GM21447 (cell line): ENCODE measurements at regions not wholly inside any gene's neighbourhood (a gene's known extent, or its start where the extent isn't known, plus 50 kb on each side); places are given as distances from the start of the nearest gene placed in this dataset.
"Not testable (repeated sequence)": the region's sequence is repeated elsewhere in the genome, so short reads cannot be mapped to it uniquely, and the experiment has no call there.

ENCODE experiments used
- ATAC-seq: cut with Tn5 transposase; IDR thresholded peaks from one replicate; pipeline ENCODE4 v1.9.1; 2021; ENCODE audit not compliant: unreplicated experiment

DNA sequence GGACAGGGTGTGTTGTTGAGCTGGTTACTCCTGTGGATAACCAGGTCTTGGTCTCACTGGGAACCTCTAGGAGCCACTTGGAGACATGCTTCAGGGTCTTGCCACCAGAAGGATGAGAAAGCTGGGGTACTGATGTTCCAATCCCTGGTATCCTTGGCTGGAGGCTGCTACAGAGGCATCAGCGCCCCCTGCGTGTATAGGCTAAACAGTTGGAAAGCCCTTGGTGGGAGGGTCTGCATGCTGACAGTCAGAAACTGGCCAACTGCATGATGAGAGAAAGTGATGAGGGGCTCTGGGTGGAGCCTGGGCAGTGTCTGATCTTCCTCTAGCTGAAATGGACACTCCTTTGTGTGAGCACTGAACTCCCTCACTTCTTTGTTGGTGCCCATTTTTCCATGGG lies 536.9 kb downstream of the XYLT1 start:
- no peak for ATAC-seq

DNA sequence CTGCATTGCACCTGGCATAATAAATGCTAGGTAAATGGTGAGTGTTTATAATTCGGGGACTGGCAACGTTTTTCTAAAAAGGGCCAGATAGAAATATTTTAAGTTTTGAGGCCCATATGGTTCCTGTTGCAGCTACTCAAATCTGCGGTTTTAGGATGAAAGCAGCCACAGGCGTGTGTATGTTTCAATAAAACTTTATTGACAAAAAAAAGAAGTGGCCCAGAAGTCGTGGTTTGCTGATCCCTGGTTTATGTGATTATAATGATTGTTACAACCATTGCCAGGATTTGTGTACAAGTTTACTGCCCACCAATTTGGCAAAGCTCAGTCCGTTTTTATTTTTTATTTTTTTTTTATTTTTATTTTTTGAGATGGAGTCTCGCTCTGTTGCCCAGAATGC lies 536.1 kb downstream of the XYLT1 start:
- no peak for ATAC-seq

DNA sequence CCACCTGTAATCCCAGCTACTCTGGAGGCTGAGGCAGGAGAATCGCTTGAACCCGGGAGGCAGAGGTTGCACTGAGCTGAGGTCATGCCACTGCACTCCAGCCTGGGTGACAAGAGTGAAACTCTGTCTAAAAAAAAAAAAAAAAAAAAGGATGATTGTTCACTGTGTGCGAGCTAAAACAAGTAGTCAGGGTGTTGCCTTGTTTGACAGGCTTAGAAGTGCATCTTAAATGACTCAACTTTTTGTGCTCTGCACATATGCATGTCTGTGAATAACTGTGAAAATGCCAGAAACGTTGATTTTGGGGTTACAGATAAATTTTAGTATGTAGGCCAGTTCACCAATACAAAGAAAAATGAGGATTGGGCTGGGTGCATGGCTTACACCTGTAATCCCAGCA lies 534.9 kb downstream of the XYLT1 start:
- ATAC-seq: not testable (repeated sequence)

DNA sequence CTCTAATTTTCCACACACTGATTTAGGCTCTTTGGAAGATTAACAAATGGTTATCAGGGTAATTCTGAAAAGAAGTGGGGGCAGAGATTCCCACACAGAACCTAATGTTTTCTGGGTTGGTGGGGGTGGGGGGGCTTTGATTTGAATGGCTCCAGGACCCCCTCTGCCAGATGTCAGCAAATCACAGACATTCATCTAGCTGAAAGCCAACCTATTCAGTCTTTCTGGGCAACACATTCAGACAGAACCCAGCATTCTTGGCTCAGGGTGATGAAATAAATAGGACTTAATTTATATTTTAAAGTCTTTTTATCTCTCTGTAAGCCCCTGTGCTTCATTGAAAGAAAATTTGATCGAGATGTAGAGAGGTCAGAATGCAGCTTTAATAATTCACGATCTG lies 533.2 kb downstream of the XYLT1 start:
- ATAC-seq: no peak

DNA sequence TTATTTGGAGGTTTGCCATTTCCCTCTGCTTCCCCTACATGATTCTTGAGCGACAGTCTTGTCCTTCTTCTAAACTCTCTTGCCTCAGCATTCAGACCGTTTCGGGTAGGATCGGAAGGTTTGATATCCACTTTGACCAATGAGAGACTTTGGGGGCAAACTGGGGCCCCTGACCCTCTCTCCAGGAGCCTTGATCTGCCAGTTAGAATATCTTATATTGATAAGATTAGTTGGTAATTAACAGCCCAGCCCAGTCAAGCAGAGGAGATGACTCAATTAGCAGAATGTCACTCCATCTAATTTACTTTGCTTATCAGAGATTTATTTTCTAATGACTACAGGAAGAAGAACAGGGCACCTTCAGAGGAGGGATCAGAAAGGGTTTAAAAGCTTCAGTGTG lies 532.8 kb downstream of the XYLT1 start:
- no peak for ATAC-seq

DNA sequence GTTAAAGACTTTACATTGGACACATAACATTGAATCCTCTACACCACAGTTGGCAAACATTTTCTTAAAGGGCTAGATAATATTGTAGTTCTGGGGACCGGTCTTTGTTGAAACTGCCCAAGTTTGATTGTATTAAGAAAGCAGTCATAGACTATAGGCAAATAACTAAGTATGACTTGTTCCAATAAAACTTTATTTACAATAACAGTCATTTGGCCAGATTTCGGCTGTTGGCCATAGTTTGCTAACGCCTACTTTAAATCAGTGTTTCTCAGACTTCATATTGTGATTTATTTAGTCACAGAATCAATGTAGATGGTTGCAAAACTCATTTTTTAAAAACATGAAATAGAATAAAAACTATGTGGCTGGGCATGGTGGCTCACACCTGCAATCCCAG lies 531.8 kb downstream of the XYLT1 start:
- ATAC-seq: no peak

DNA sequence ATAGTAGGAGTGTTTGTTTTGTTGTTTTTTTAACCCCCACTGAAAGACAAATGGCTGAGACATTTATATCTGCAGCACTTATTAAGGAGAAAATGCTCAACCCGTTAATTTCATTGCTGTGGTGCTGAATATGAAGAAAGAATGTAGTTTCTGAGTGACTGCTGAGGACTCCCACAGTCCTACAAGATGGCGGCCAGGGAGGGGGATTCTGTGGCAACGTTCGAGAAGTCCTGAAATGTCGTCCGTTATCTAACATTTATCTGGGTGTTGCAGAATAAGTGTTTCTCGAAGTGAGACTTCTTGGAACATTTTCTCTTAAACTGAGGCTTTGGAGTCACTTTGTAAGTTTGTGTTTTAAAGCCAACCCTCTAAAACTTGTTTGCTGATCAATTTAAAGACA lies 530.4 kb downstream of the XYLT1 start:
- no peak for ATAC-seq

DNA sequence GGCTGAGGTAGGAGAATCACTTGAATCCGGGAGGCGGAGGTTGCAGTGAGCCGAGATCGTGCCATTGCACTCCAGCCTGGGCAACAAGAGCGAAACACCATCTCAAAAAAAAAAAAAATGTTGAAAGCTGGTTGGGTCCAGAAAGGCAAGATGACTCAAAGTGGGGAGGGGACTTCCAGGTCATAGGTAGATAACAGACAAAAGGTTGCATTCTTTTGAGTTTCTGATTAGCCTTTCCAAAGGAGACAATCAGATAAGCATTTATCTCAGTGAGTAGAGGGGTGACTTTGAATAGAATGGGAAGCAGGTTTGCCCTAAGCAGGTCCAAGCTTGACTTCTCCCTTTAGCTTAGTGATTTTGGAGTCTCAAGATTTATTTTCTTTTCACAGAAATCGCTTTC lies 527.9 kb downstream of the XYLT1 start:
- not testable (repeated sequence) for ATAC-seq

DNA sequence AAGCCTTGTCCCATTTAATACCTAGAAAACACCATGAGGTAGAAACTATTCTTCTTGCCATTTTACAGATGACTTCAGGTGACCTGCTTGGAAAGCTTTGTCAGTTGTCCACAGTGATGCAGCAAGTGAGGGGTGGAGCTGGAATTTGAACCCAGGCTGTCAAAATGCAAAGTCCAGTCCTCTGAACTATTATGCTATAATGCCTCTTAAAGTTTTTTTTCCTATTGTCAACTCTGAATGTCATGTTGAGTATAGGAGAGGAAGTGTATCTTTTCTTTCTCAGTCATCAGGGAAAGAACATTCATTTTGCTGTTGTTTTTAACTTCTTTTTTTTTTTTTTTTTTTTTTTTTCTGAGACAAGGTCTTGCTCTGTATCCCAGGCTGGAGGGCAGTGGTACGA lies 525.6 kb downstream of the XYLT1 start:
- ATAC-seq: no peak

DNA sequence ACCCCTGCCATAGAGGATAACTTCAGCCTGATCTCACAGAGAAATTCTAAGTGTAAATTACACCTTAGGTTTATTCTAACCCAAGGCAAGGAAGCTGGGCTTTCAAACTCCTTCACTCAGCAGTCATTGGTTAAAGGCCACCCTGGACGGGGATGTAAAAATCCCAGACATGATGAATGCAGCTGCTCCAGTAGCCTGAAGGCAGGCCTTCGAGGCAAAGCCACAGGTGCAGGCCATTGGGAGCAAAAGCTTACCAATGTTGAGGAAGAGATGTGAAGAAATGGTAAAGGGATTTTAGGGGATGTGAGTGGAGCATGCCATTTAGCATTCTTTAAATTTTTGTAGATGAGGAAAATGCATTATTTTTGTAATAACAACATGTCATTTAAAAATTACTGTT lies 514.4 kb downstream of the XYLT1 start:
- no peak for ATAC-seq

DNA sequence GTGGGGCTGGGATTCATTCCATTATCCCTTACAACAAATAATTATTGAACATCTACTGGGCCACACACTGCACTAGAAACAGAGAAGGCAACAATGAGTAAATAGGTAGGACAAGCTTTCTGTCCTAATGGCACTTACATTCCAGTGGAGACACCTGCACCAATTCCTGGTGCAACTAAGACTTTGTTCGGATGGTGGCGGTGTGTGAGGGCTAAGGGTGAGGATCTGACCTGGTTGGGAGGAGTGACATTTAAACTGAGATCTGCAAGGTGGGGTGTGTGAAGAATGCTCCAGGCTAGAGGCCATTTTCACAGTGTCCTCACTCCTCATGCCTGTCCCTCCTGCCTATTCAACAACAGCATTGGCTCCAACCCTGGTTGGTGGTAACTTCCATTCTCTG lies 510.0 kb downstream of the XYLT1 start:
- no peak for ATAC-seq

DNA sequence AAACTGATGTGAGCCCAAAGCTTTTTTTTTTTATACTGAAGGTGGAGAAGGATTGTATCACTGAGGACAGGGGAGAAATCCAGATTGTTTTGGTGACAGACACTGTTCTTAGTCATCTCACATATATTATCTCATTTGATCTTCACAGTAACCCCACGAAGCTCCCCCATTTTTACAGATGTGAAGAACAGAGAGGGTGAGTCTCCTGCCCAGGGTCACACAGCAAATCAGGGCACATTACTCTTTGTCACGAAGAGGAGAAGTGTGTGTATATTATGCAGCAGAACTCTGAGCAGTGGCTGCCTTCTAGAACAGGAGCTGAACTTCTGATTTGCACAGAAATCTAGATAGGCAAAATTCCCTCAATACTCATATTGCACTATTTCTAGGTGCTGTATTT lies 504.3 kb downstream of the XYLT1 start:
- no peak for ATAC-seq

DNA sequence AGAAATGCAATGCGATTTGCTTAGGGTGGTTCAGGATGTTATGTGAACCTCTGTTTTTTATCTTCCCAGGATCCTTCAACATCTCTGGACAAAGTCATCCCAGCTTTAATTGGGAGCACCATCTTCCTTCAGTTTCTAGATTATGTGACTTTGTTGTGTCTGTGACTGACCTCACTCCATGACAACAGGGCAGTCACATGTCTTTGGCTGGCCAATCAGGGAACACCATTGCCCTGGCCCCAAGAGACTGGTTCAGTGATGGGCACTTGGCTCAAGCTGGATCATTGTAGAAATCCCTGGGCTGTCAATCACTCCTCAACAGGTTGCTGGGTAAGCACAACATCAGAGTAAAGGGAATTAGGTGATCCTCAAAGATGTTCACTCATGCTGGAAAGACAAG lies 499.7 kb downstream of the XYLT1 start:
- ATAC-seq: no peak

DNA sequence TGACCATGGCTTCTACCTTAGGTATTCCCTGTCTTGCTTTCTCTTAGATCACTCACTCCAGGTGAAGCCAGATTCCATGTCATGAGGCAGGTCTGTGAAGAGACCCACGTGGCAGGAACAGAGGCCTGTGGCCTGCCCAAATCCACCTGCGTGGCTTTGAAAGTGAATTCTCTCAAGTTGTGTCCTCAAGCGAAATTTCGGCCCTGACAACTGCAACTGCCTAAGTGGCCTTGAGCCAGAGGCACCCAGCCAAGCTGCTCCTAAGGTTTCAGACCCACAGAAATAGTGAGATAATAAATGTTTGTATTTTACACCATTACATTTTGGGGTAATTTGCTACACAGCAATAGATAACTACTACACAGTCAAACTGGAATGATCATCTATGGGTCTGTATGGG lies 497.9 kb downstream of the XYLT1 start:
- ATAC-seq: no peak

DNA sequence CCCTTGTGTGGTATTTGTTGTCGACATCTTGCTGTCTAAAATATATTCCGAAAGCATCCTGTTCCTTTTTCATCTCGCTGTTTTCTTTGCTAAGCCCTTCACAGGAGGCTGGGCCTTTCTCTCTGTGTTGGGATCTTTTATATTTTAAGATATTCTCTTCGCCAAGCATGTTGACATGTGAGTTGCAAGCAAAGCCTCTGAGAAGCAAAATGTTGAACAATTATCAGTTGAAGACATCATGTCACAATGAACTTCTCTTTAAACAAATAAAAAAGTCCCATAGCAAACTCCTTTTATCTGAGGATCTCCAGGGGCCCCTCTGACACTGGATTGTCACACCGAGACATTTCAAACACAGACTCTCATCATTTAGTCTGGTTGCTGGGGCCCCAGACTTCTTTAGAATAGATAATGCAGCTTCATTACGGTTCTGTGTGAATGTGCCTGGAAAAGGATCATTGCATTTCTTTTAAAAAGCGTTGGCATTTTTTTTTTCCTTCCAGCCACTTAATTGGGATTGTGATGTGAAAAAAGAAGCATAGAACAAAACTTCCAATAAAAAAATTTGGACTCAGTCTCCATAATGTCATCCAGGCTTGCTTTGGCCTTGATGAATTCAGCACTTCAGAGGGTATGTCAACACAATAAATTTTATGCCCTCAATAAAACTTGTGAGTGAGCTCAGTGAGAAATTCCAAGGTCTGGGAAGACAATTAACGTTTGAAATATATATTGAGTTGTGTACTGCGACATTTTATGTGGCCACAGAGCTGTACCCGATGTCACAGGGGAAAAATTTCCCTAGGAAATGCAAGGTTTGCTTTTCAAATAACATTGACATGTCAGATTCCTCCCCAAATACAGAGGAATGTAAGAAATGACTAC lies 496.8 kb downstream of the XYLT1 start:
- no peak for ATAC-seq

DNA sequence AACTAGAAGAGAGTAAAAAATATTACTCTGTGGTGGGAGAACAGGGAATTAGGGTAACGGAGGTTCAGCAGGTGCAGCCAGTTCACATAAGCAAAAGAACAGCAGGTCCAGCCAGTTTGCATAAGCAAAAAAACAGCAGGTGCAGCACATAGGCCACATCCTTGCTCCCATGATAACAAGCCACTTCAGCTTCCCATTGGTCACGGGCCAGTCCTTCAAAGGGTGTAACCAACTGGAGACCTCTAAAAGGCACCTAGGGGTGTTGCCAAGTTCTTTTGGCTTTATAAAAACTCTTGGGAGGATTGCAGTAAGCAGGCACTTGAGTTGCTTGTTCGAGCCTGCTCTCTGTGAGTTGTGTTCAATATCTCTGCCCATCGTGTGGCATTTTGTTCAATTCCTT lies 488.1 kb downstream of the XYLT1 start:
- ATAC-seq: no peak

DNA sequence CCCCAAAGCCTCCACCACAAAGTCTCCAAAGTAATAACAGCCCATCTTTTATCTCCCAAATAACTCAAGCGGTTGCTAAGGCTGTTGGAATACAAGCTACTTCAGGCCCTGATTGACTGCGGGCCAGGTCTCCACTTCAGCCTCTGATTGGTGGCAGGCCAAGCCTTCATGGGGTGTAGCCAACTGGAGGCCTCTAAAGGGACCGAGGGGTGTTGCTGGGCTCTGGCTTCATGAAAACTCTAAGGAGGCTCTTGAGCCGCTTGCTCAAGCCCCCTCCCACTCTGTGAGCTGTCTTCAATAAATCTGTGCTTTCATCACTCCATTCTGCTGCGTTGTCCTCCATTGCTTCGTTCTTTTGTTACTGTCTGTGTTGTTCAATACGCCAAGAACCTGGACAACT lies 487.2 kb downstream of the XYLT1 start:
- ATAC-seq: no peak

DNA sequence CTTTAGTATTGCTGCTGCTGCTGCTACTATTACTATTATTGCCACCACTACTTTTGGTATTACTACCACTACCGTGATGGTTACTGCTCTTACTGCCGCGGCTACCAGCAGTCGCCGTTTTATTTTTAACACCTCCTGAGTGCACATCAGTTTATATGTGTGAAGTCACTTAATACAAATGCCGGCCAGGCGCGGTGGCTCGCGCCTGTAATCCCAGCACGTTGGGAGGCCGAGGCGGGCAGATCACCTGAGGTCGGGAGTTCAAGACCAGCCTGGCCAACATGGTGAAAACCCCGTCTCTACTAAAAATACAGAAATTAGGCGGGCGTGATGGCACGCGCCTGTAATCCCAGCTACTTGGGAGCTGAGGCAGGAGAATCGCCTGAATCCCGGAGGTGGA lies 486.7 kb downstream of the XYLT1 start:
- ATAC-seq: not testable (repeated sequence)

DNA sequence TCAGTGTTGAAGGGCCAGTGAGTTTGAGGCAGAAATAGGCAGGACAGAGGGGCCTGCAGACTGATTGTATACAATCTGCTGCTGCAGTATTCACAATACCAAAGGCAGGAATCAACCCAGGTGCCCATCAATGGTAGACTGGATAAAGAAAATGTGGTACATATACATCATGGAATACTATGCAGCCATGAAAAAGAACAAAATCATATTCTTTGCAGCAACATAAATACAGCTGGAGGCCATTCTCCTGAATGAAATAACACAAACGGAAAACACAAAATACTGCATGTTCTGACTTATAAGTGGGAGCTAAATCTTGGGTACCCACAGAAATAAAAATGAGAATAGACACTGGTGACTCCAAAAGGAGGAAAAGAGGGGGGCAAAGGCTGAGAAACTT lies 485.1 kb downstream of the XYLT1 start:
- no peak for ATAC-seq

DNA sequence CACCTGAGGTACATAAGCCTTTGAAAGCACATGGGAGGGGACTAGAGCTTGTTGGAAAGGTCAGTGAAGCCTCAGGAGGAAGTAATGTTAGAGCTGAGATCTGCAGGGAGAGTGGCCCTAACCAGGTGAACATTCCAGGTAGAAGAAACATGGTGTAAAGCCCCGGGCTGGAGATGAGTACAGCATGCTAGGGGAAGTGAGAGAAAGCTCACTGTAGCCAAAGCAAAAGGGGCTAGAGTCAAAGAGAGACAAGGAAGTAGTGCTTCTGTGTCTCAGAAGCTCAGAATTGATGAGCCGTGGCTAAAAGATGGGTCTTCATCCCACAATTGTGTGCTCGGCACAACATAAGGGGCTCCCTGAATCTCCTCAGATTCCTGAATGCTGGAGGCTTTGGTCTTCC lies 481.8 kb downstream of the XYLT1 start:
- no peak for ATAC-seq

DNA sequence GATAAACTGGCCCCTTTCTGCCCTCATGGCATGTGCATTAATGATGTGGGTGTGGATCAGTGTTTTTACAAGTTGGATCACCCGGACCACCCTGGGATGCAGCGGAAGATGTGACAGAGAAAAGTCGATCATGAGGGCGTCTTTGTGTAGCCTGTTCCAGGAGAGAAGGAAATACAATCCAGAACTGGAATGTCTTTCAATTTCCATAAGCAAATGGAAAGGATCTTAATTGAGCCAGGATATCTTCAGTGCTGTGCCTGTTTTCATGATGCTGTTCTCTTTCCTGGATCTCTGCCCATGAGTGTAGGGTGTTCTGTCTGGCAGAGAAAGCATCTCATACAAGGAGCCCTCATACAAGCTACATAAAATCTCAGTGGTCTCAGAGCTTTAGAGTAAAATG lies 481.4 kb downstream of the XYLT1 start:
- ATAC-seq: no peak

DNA sequence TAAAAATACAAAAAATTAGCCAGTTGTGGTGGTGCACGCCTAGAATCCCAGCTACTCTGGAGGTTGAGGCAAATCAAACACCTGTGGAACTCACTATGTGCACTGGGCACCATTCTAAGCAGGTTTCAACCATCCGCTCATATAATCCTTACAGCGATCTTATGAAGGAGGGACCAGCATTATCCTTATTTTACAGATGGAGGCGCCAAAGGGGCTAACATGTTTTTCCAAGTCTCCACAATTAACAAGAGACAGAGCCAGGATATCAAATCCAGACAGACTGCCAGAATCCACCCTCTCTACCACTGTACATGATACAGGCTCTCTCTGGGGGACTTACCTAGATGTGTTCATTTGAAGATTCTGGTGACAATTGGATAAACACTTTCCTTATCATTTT lies 479.0 kb downstream of the XYLT1 start:
- no peak for ATAC-seq
